GM18858 (cell line): ENCODE measurements at regions not wholly inside any gene's neighbourhood (a gene's known extent, or its start where the extent isn't known, plus 50 kb on each side); places are given as distances from the start of the nearest gene placed in this dataset.
A peak's percentile ranks its signal among the peaks of the same experiment; 100 is the strongest.

Source experiments
- ATAC-seq: cut with Tn5 transposase; IDR thresholded peaks from one replicate; pipeline ENCODE4 v1.9.1; 2021; ENCODE audit not compliant: unreplicated experiment

DNA sequence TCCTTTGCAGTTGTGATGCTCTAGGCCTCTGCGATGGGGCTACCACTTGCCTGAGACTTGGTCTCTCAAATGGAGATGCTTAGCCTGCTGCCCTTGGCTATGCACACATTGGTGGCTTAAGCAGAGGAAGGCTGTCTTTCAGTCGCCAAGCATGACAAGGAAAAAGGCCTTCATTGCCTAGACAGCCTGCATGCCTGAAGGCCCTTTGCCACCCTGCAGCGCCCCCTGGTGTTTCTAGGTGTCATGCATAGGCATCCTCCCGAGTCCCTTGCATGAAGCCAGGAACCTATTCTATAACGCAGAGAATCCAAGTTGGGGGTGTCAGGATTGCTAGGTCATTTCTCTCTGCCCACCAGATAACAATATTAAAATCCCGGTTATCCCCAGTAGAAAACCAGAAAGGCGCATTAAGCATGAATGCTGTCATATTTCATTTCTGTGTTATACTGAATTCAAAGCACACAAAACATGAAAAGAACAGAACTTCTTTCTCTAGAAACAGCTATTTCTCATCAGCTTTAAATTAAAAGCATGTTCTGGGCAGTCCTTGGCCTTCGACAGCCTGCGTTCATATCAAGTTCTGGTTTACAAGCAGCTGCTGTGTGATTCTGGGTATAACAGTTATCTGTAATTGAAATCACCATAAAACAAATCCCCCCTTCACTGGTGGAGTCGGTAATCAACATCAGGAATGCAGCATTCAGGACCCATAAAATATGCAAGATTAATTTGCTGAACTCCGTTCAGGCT is 59.7 kb upstream of the TRPC7 start:
- ATAC-seq: peak; percentile 44

DNA sequence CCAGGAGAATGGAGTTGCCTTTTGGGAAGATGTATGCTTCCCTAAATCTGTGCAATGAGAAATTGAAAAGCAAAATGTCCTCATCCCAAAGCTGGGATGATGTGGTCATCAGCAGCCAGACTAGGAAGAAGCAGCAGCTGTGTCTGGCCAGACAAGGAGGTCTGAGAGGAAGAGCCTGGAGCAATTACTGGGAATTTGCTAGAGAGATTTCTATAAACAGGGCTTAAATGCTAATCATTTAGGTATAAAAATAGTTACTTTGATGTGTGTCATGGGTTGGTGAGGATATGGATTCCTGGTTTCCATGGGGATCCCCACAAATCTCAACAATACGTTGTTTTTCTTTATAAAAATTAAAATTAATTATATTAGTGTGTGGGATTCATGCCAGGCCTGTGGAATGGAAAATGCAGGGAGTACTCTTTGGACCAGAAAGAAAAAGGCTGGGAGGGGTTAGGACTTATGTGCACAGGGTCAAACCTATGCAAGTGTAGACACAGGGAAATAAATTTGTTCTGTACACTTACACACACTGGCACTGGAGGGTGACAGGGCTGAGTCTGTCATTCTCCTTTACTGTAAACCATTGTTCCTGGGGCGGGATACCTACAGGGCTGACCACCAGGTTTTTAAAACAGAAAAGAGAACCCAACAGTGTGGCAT is 58.7 kb upstream of the TRPC7 start:
- no peak for ATAC-seq

DNA sequence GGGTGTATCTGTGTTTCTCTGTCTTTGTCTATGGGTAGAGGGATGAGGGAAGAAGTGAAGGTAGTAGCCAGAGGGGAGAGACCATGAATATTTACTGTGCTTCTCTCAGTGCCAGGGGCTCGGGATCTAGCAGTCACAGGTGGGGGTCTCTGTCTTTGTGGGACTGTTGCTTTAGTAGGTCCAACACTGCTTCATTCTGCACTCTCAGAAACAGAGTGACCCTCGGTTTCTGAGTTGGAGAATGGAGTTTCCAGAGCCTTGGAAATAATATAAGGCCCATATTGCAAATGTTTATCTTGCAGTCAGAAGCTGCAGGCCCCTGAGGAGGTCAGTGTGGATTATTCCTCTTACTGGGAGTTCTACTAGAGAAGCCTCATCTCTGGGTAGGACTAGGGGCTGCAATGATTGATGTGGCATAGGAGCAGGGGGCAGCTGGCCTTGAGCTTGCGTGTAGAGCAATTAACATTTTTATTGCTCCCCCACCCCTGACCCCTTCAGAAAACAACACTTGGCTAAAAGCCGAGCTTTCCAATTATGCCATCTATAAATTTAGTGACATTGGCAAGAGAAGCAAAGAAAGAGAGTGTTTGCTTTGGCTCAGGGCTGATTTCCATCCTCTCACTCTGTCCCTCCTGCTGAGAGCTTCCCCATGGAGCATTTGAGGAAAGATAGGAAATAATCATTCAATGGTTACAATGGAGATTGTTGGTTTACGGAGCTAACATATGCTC is 55.0 kb upstream of the TRPC7 start:
- ATAC-seq: no peak

DNA sequence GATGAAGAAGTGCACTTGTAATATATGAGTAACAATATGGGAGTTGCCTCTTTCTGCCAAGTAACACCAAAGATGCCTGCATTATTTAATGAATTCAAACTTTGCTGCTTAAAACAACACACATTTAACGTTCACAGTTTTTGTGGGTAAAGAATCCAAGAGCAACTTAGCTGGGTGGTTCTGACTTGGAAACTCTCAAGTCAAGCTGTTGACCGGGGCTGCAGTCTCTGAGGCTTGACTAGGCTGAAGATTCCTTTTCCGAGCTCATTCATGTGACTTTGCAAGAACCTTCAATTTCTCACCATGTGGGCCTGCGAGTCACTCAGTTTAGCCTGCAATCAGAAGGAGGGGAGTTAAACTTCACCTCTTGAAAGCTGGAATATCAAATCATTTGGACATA is 53.0 kb upstream of the TRPC7 start:
- no peak for ATAC-seq
